ENCODE measurements at regions not wholly inside any gene's neighbourhood (a gene's known extent, or its start where the extent isn't known, plus 50 kb on each side); places are given as distances from the start of the nearest gene placed in this dataset.

GRCh38 chr6:155949256-155949655 is 493.6 kb upstream of the NOX3 start:
- Mint-ChIP-seq H3K36me3 (ENCODE audit: low read depth) (no peaks in the 10 kb centered on the region), H3K4me3 (no peak overlapping the region), H3K4me1 (no peaks in the 10 kb centered on the region), H3K27me3 (no peaks in the 10 kb centered on the region), H3K27ac (no peak overlapping the region), H3K9me3 (peaks cover 8% of the 10 kb centered on the region)
- intact Hi-C loops (cut with micrococcal nuclease) = no loop called here
- no peak for DNase-seq

- Mint-ChIP-seq H3K9me3 (peaks cover 8% of the 10 kb centered on the region), H3K4me1 (no peaks in the 10 kb centered on the region), H3K27me3 (no peaks in the 10 kb centered on the region), H3K36me3 (ENCODE audit: low read depth) (no peaks in the 10 kb centered on the region), H3K4me3 (no peak overlapping the region), H3K27ac (no peak overlapping the region)
- intact Hi-C loops (cut with micrococcal nuclease) = no loop called here
- DNase-seq = no peak
Measured at GRCh38 chr6:155946860-155947259, 491.2 kb upstream of the NOX3 start.

- H3K27me3 Mint-ChIP-seq = no peaks in the 10 kb centered on the region
Measured at GRCh38 chr6:155943635-155944034, 488.0 kb upstream of the NOX3 start.

GRCh38 chr6:155939253-155939652 is 483.6 kb upstream of the NOX3 start:
- Mint-ChIP-seq H3K27ac (no peak overlapping the region), H3K36me3 (ENCODE audit: low read depth) (no peaks in the 10 kb centered on the region)
- intact Hi-C loops (cut with micrococcal nuclease) = no loop called here

More at GRCh38 chr6:155943635-155944034, 488.0 kb upstream of the NOX3 start:
- intact Hi-C loops (cut with micrococcal nuclease) = no loop called here
- Mint-ChIP-seq H3K27ac (no peak overlapping the region), H3K9me3 (peaks cover 3% of the 10 kb centered on the region), H3K4me1 (no peaks in the 10 kb centered on the region), H3K36me3 (ENCODE audit: low read depth) (no peaks in the 10 kb centered on the region), H3K4me3 (no peak overlapping the region)
- no peak for DNase-seq

GRCh38 chr6:155936551-155936950 is 480.9 kb upstream of the NOX3 start:
- no peak overlapping the region for H3K27ac Mint-ChIP-seq
- H3K27me3 Mint-ChIP-seq = no peaks in the 10 kb centered on the region
- no peak for DNase-seq
- no peaks in the 10 kb centered on the region for H3K9me3 Mint-ChIP-seq
- H3K4me3 Mint-ChIP-seq = no peak overlapping the region
- intact Hi-C loops (cut with micrococcal nuclease) = no loop called here
- no peaks in the 10 kb centered on the region for H3K36me3 Mint-ChIP-seq (ENCODE audit: low read depth)
- no peaks in the 10 kb centered on the region for H3K4me1 Mint-ChIP-seq

More at GRCh38 chr6:155939253-155939652, 483.6 kb upstream of the NOX3 start:
- no peak overlapping the region for H3K4me3 Mint-ChIP-seq
- no peaks in the 10 kb centered on the region for H3K9me3 Mint-ChIP-seq
- H3K4me1 Mint-ChIP-seq = no peaks in the 10 kb centered on the region
- no peaks in the 10 kb centered on the region for H3K27me3 Mint-ChIP-seq
- no peak for DNase-seq

- no peak overlapping the region for H3K27ac Mint-ChIP-seq
- H3K9me3 Mint-ChIP-seq = no peaks in the 10 kb centered on the region
- no peak overlapping the region for H3K4me3 Mint-ChIP-seq
- H3K4me1 Mint-ChIP-seq = no peaks in the 10 kb centered on the region
- no peaks in the 10 kb centered on the region for H3K27me3 Mint-ChIP-seq
- DNase-seq = no peak
- intact Hi-C loops (cut with micrococcal nuclease) = no loop called here
- no peaks in the 10 kb centered on the region for H3K36me3 Mint-ChIP-seq (ENCODE audit: low read depth)
Measured at GRCh38 chr6:155936127-155936526, 480.5 kb upstream of the NOX3 start.

GRCh38 chr6:155916846-155917624 is 461.4 kb upstream of the NOX3 start:
- H3K27me3 Mint-ChIP-seq = no peaks in the 10 kb centered on the region
- no peak overlapping the region for H3K4me3 Mint-ChIP-seq

GRCh38 chr6:155915651-155916050 is 460.0 kb upstream of the NOX3 start:
- H3K4me3 Mint-ChIP-seq = no peak overlapping the region
- no peaks in the 10 kb centered on the region for H3K4me1 Mint-ChIP-seq
- intact Hi-C loops (cut with micrococcal nuclease) = no loop called here
- no peaks in the 10 kb centered on the region for H3K36me3 Mint-ChIP-seq (ENCODE audit: low read depth)
- H3K9me3 Mint-ChIP-seq = no peaks in the 10 kb centered on the region
- DNase-seq = no peak
- no peaks in the 10 kb centered on the region for H3K27me3 Mint-ChIP-seq
- no peak overlapping the region for H3K27ac Mint-ChIP-seq

More at GRCh38 chr6:155916846-155917624, 461.4 kb upstream of the NOX3 start:
- no peak for DNase-seq
- Mint-ChIP-seq H3K4me1 (no peaks in the 10 kb centered on the region), H3K36me3 (ENCODE audit: low read depth) (no peaks in the 10 kb centered on the region), H3K27ac (no peak overlapping the region), H3K9me3 (no peaks in the 10 kb centered on the region)
- intact Hi-C loops (cut with micrococcal nuclease) = no loop called here

GRCh38 chr6:155913816-155914215 is 458.2 kb upstream of the NOX3 start:
- H3K27me3 Mint-ChIP-seq = no peaks in the 10 kb centered on the region
- H3K9me3 Mint-ChIP-seq = peaks cover 5% of the 10 kb centered on the region
- no peaks in the 10 kb centered on the region for H3K4me1 Mint-ChIP-seq
- DNase-seq = no peak
- H3K36me3 Mint-ChIP-seq (ENCODE audit: low read depth) = no peaks in the 10 kb centered on the region
- no peak overlapping the region for H3K4me3 Mint-ChIP-seq
- H3K27ac Mint-ChIP-seq = no peak overlapping the region
- intact Hi-C loops (cut with micrococcal nuclease) = no loop called here

GRCh38 chr6:155909710-155910109 is 454.1 kb upstream of the NOX3 start:
- Mint-ChIP-seq H3K36me3 (ENCODE audit: low read depth) (no peaks in the 10 kb centered on the region), H3K4me3 (no peak overlapping the region), H3K27me3 (no peaks in the 10 kb centered on the region), H3K4me1 (no peaks in the 10 kb centered on the region), H3K27ac (no peak overlapping the region), H3K9me3 (peaks cover 5% of the 10 kb centered on the region)
- intact Hi-C loops (cut with micrococcal nuclease) = no loop called here
- DNase-seq = no peak

- Mint-ChIP-seq H3K27me3 (no peaks in the 10 kb centered on the region), H3K27ac (no peak overlapping the region), H3K4me1 (no peaks in the 10 kb centered on the region), H3K9me3 (peaks cover 3% of the 10 kb centered on the region), H3K36me3 (ENCODE audit: low read depth) (no peaks in the 10 kb centered on the region), H3K4me3 (no peak overlapping the region)
- intact Hi-C loops (cut with micrococcal nuclease) = no loop called here
- DNase-seq = no peak
Measured at GRCh38 chr6:155895641-155896040, 440.0 kb upstream of the NOX3 start.

GRCh38 chr6:155894758-155895157 is 439.1 kb upstream of the NOX3 start:
- no peak overlapping the region for H3K4me3 Mint-ChIP-seq
- H3K27me3 Mint-ChIP-seq = no peaks in the 10 kb centered on the region
- intact Hi-C loops (cut with micrococcal nuclease) = no loop called here
- H3K4me1 Mint-ChIP-seq = no peaks in the 10 kb centered on the region
- H3K9me3 Mint-ChIP-seq = peaks cover 3% of the 10 kb centered on the region
- no peak for DNase-seq
- H3K27ac Mint-ChIP-seq = no peak overlapping the region
- H3K36me3 Mint-ChIP-seq (ENCODE audit: low read depth) = no peaks in the 10 kb centered on the region

- Mint-ChIP-seq H3K4me1 (no peaks in the 10 kb centered on the region), H3K9me3 (peaks cover 3% of the 10 kb centered on the region), H3K27me3 (no peaks in the 10 kb centered on the region), H3K36me3 (ENCODE audit: low read depth) (no peaks in the 10 kb centered on the region), H3K4me3 (no peak overlapping the region), H3K27ac (no peak overlapping the region)
- DNase-seq = no peak
- intact Hi-C loops (cut with micrococcal nuclease) = no loop called here
Measured at GRCh38 chr6:155894262-155894661, 438.6 kb upstream of the NOX3 start.

GRCh38 chr6:155890409-155890808 is 434.8 kb upstream of the NOX3 start:
- H3K9me3 Mint-ChIP-seq = peaks cover 3% of the 10 kb centered on the region
- no peak overlapping the region for H3K27ac Mint-ChIP-seq
- no peaks in the 10 kb centered on the region for H3K36me3 Mint-ChIP-seq (ENCODE audit: low read depth)

GRCh38 chr6:155889410-155889809 is 433.8 kb upstream of the NOX3 start:
- H3K27ac Mint-ChIP-seq = no peak overlapping the region
- intact Hi-C loops (cut with micrococcal nuclease) = no loop called here
- H3K4me3 Mint-ChIP-seq = no peak overlapping the region
- H3K27me3 Mint-ChIP-seq = no peaks in the 10 kb centered on the region
- no peak for DNase-seq
- H3K4me1 Mint-ChIP-seq = no peaks in the 10 kb centered on the region
- H3K9me3 Mint-ChIP-seq = peaks cover 3% of the 10 kb centered on the region
- no peaks in the 10 kb centered on the region for H3K36me3 Mint-ChIP-seq (ENCODE audit: low read depth)

More at GRCh38 chr6:155890409-155890808, 434.8 kb upstream of the NOX3 start:
- intact Hi-C loops (cut with micrococcal nuclease) = no loop called here
- DNase-seq = no peak
- H3K27me3 Mint-ChIP-seq = no peaks in the 10 kb centered on the region
- H3K4me1 Mint-ChIP-seq = no peaks in the 10 kb centered on the region
- no peak overlapping the region for H3K4me3 Mint-ChIP-seq
